SK-N-SH treated with all-trans-retinoic acid at 6 μM for 48 hours (cell line): ENCODE measurements at regions not wholly inside any gene's neighbourhood (a gene's known extent, or its start where the extent isn't known, plus 50 kb on each side); places are given as distances from the start of the nearest gene placed in this dataset.

Source experiments
- ATAC-seq: fragments of 200-7000 bp; cut with Tn5 transposase; 3 replicates; pipeline ENCODE4 v1.9.1; 2020; ENCODE audit warnings: mild to moderate bottlenecking, moderate library complexity
- ARNTL ChIP-seq: fragments of 450-650 bp; formaldehyde crosslinking; IDR thresholded peaks from 2 replicates; pipeline ENCODE4 v1.5.0; 2020; ENCODE audit warnings: low read depth, mild to moderate bottlenecking, moderate library complexity, borderline replicate concordance
- BACH2 ChIP-seq: fragments of 250-450 bp; sonication (Bioruptor Pico); IDR thresholded peaks from 2 replicates; pipeline ENCODE4 v1.9.0; 2021; ENCODE audit warnings: mild to moderate bottlenecking, borderline replicate concordance
- CSDC2 ChIP-seq: fragments of 250-450 bp; sonication (Bioruptor Pico); IDR thresholded peaks from 2 replicates; pipeline ENCODE4 v1.5.0; 2020; ENCODE audit warnings: mild to moderate bottlenecking, moderate library complexity
- CSRNP3 ChIP-seq: fragments of 250-450 bp; sonication (Bioruptor Pico); IDR thresholded peaks from 2 replicates; pipeline ENCODE4 v1.5.1; 2021; ENCODE audit warnings: mild to moderate bottlenecking, moderate library complexity
- ESRRG ChIP-seq: fragments of 250-450 bp; sonication (Bioruptor Pico); IDR thresholded peaks from 2 replicates; pipeline ENCODE4 v1.6.1; 2021; ENCODE audit warnings: mild to moderate bottlenecking
- GLIS3 ChIP-seq: fragments of 250-450 bp; sonication (Bioruptor Pico); IDR thresholded peaks from 2 replicates; pipeline ENCODE4 v1.5.0; 2020; ENCODE audit warnings: mild to moderate bottlenecking, moderate library complexity
- ISL1 ChIP-seq: fragments of 250-450 bp; sonication (Bioruptor Pico); IDR thresholded peaks from 2 replicates; pipeline ENCODE4 v2.1.2; 2022; ENCODE audit warnings: mild to moderate bottlenecking, moderate library complexity
- OSR1 ChIP-seq: fragments of 250-450 bp; sonication (Bioruptor Pico); IDR thresholded peaks from 2 replicates; pipeline ENCODE4 v1.8.0; 2022; ENCODE audit warnings: moderate library complexity, mild to moderate bottlenecking, inconsistent platforms
- PATZ1 ChIP-seq: fragments of 250-450 bp; sonication (Bioruptor Pico); IDR thresholded peaks from 2 replicates; pipeline ENCODE4 v1.8.0; 2020; ENCODE audit warnings: mild to moderate bottlenecking, moderate library complexity, borderline replicate concordance
- POU6F1 ChIP-seq: fragments of 250-450 bp; sonication (Bioruptor Pico); IDR thresholded peaks from 2 replicates; pipeline ENCODE4 v1.8.0; 2021; ENCODE audit warnings: low read depth, mild to moderate bottlenecking, moderate library complexity, borderline replicate concordance
- PPARA ChIP-seq: fragments of 250-450 bp; sonication (Bioruptor Pico); IDR thresholded peaks from 2 replicates; pipeline ENCODE4 v1.5.0; 2020; ENCODE audit warnings: mild to moderate bottlenecking, borderline replicate concordance
- RARB ChIP-seq: fragments of 250-450 bp; sonication (Bioruptor Pico); IDR thresholded peaks from 2 replicates; pipeline ENCODE4 v1.8.0; 2021; ENCODE audit warnings: mild to moderate bottlenecking, moderate library complexity
- SNAI2 ChIP-seq: fragments of 250-450 bp; sonication (Bioruptor Pico); IDR thresholded peaks from 2 replicates; pipeline ENCODE4 v1.5.0; 2020; ENCODE audit warnings: mild to moderate bottlenecking, moderate library complexity
- TCF4 ChIP-seq: fragments of 250-450 bp; sonication (Bioruptor Pico); IDR thresholded peaks from 2 replicates; pipeline ENCODE4 v1.8.0; 2021; ENCODE audit warnings: mild to moderate bottlenecking, moderate library complexity, borderline replicate concordance
- TOX ChIP-seq: fragments of 250-450 bp; sonication (Bioruptor Pico); IDR thresholded peaks from 2 replicates; pipeline ENCODE4 v1.8.0; 2021; ENCODE audit warnings: mild to moderate bottlenecking, moderate library complexity, borderline replicate concordance
- TSHZ2 ChIP-seq: fragments of 250-450 bp; sonication (Bioruptor Pico); IDR thresholded peaks from 2 replicates; pipeline ENCODE4 v1.5.0; 2020; ENCODE audit warnings: mild to moderate bottlenecking, moderate library complexity
- ZC3H10 ChIP-seq: fragments of 250-450 bp; sonication (Bioruptor Pico); IDR thresholded peaks from 2 replicates; pipeline ENCODE4 v1.5.1; 2021; ENCODE audit warnings: mild to moderate bottlenecking, moderate library complexity
- ZFP3 ChIP-seq: fragments of 250-450 bp; sonication (Bioruptor Pico); IDR thresholded peaks from 2 replicates; pipeline ENCODE4 v1.5.0; 2020; ENCODE audit warnings: mild to moderate bottlenecking, moderate library complexity
- ZFP30 ChIP-seq: fragments of 450-650 bp; formaldehyde crosslinking; IDR thresholded peaks from 2 replicates; pipeline ENCODE4 v1.5.0; 2022; ENCODE audit warnings: mild to moderate bottlenecking, moderate library complexity
- ZNF565 ChIP-seq: fragments of 450-650 bp; formaldehyde crosslinking; conservative IDR thresholded peaks from 2 replicates; pipeline ENCODE4 v1.5.0; 2020; ENCODE audit warnings: low read depth, mild to moderate bottlenecking, moderate library complexity

GRCh38 chr17:70716551-70716950 is 547.2 kb downstream of the KCNJ2 start:
- ATAC-seq, result no peak
- no peak for TF ChIP-seq TOX
- TF ChIP-seq ESRRG (CRISPR knock-in tag), result no peak
- TF ChIP-seq BACH2 (CRISPR knock-in tag), result no peak
- no peak for TF ChIP-seq ZFP30 (CRISPR knock-in tag)
- TF ChIP-seq GLIS3 (CRISPR knock-in tag), result no peak
- no peak for TF ChIP-seq CSDC2 (CRISPR knock-in tag)
- no peak for TF ChIP-seq PPARA (CRISPR knock-in tag)
- TF ChIP-seq CSRNP3, result no peak
- TF ChIP-seq ARNTL (CRISPR knock-in tag), result no peak
- TF ChIP-seq TSHZ2 (CRISPR knock-in tag), result no peak

- ATAC-seq, result no peak
- TF ChIP-seq POU6F1 (CRISPR knock-in tag) (no peak), PATZ1 (CRISPR knock-in tag) (no peak), SNAI2 (CRISPR knock-in tag) (no peak), ZFP30 (CRISPR knock-in tag) (no peak), TOX (no peak), OSR1 (no peak), ZC3H10 (CRISPR knock-in tag) (no peak), BACH2 (CRISPR knock-in tag) (no peak), RARB (CRISPR knock-in tag) (no peak), CSRNP3 (no peak)
- TF ChIP-seq, all 23 proteins: peak for 0
These were observed 547.7 kb downstream of the KCNJ2 start for GRCh38 chr17:70717042-70717441.

- ATAC-seq, result no peak
- no peak for TF ChIP-seq TSHZ2 (CRISPR knock-in tag)
- no peak for TF ChIP-seq PPARA (CRISPR knock-in tag)
- TF ChIP-seq CSRNP3, result no peak
- TF ChIP-seq ZFP3 (CRISPR knock-in tag), result no peak
- no peak for TF ChIP-seq SNAI2 (CRISPR knock-in tag)
- TF ChIP-seq ISL1 (CRISPR knock-in tag), result no peak
- TF ChIP-seq BACH2 (CRISPR knock-in tag), result no peak
- TF ChIP-seq ZFP30 (CRISPR knock-in tag), result no peak
- no peak for TF ChIP-seq ARNTL (CRISPR knock-in tag)
- TF ChIP-seq ZNF565 (CRISPR knock-in tag), result no peak
- TF ChIP-seq RARB (CRISPR knock-in tag), result no peak
- TF ChIP-seq TCF4, result no peak
- TF ChIP-seq GLIS3 (CRISPR knock-in tag), result no peak
- TF ChIP-seq ZC3H10 (CRISPR knock-in tag), result no peak
- TF ChIP-seq PATZ1 (CRISPR knock-in tag), result no peak
- no peak for TF ChIP-seq OSR1
These were observed 567.1 kb downstream of the KCNJ2 start for GRCh38 chr17:70736375-70736957.
